NCI-H69 (cell line): ENCODE measurements at regions not wholly inside any gene's neighbourhood (a gene's known extent, or its start where the extent isn't known, plus 50 kb on each side); places are given as distances from the start of the nearest gene placed in this dataset.
"Not testable (repeated sequence)": the region's sequence is repeated elsewhere in the genome, so short reads cannot be mapped to it uniquely, and the experiment has no call there.

ENCODE experiments used
- DNase-seq: peaks from one replicate; lab custom pipeline; 2025; lab: John Stamatoyannopoulos, UW

GRCh38 chr2:62654876-62655359 lies 50.6 kb upstream of the EHBP1 start:
- DNase-seq, result no peak

GRCh38 chr2:62654423-62654791 lies 51.1 kb upstream of the EHBP1 start:
- no peak for DNase-seq

- no peak for DNase-seq
Observed at GRCh38 chr2:62653582-62654422, 51.7 kb upstream of the EHBP1 start.

GRCh38 chr2:62649087-62649486 lies 56.4 kb upstream of the EHBP1 start:
- DNase-seq, result not testable (repeated sequence)

GRCh38 chr2:62643100-62643471 lies 62.4 kb upstream of the EHBP1 start:
- DNase-seq, result no peak

- no peak for DNase-seq
Observed at GRCh38 chr2:62642429-62643099, 62.9 kb upstream of the EHBP1 start.

- no peak for DNase-seq
Observed at GRCh38 chr2:62641936-62642335, 63.6 kb upstream of the EHBP1 start.

GRCh38 chr2:62641410-62641843 lies 64.1 kb upstream of the EHBP1 start:
- no peak for DNase-seq

- no peak for DNase-seq
Observed at GRCh38 chr2:62631160-62632085, 74.1 kb upstream of the EHBP1 start.

GRCh38 chr2:62630206-62630605 lies 75.3 kb upstream of the EHBP1 start:
- not testable (repeated sequence) for DNase-seq

GRCh38 chr2:62629310-62629709 lies 76.2 kb upstream of the EHBP1 start:
- DNase-seq, result not testable (repeated sequence)

GRCh38 chr2:62627667-62628066 lies 77.8 kb upstream of the EHBP1 start:
- DNase-seq, result peak; percentile 3

GRCh38 chr2:62624855-62625254 lies 80.7 kb upstream of the EHBP1 start:
- DNase-seq, result no peak

- not testable (repeated sequence) for DNase-seq
Observed at GRCh38 chr2:62616486-62616885, 89.0 kb upstream of the EHBP1 start.

- no peak for DNase-seq
Observed at GRCh38 chr2:62611854-62612253, 93.7 kb upstream of the EHBP1 start.

- not testable (repeated sequence) for DNase-seq
Observed at GRCh38 chr2:62605471-62605870, 99.5 kb upstream of the TMEM17 start.

GRCh38 chr2:62604336-62604735 lies 98.3 kb upstream of the TMEM17 start:
- DNase-seq, result no peak

GRCh38 chr2:62603154-62603712 lies 97.2 kb upstream of the TMEM17 start:
- DNase-seq, result no peak

GRCh38 chr2:62599674-62600410 lies 93.8 kb upstream of the TMEM17 start:
- DNase-seq, result not testable (repeated sequence)

GRCh38 chr2:62597323-62597722 lies 91.3 kb upstream of the TMEM17 start:
- DNase-seq, result no peak
